ENCODE measurements at regions not wholly inside any gene's neighbourhood (a gene's known extent, or its start where the extent isn't known, plus 50 kb on each side); places are given as distances from the start of the nearest gene placed in this dataset.
A peak's percentile ranks its signal among the peaks of the same experiment; 100 is the strongest.
"Not testable (repeated sequence)": the region's sequence is repeated elsewhere in the genome, so short reads cannot be mapped to it uniquely, and the experiment has no call there.

- Histone ChIP-seq H3K4me3 (no peak overlapping the region), H3K4me1 (peaks cover 0 to 14% (median 5%) of the 10 kb centered on the region in 4 donors), H3K36me3 (no peaks in the 10 kb centered on the region), H3K9me3 (no peaks in the 10 kb centered on the region), H3K27me3 (no peaks in the 10 kb centered on the region), H3K27ac (no peak overlapping the region)
- DNase-seq = no peak
- intact Hi-C loops (cut with DNase I; ENCODE audit: low total_unique reads) = no loop called here
- TF ChIP-seq, protein P1, sequence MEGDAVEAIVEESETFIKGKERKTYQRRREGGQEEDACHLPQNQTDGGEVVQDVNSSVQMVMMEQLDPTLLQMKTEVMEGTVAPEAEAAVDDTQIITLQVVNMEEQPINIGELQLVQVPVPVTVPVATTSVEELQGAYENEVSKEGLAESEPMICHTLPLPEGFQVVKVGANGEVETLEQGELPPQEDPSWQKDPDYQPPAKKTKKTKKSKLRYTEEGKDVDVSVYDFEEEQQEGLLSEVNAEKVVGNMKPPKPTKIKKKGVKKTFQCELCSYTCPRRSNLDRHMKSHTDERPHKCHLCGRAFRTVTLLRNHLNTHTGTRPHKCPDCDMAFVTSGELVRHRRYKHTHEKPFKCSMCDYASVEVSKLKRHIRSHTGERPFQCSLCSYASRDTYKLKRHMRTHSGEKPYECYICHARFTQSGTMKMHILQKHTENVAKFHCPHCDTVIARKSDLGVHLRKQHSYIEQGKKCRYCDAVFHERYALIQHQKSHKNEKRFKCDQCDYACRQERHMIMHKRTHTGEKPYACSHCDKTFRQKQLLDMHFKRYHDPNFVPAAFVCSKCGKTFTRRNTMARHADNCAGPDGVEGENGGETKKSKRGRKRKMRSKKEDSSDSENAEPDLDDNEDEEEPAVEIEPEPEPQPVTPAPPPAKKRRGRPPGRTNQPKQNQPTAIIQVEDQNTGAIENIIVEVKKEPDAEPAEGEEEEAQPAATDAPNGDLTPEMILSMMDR (IDR thresholded peaks at IDR 0.05) = no peak
These were observed 135.8 kb upstream of the ANKRD28 start for GRCh38 chr3:15933439-15934139.

GRCh38 chr3:15934389-15935195 is 136.8 kb upstream of the ANKRD28 start:
- H3K27ac ChIP-seq = no peak overlapping the region
- peaks cover 0 to 14% (median 5%) of the 10 kb centered on the region in 4 donors for H3K4me1 ChIP-seq
- H3K4me3 ChIP-seq = no peak overlapping the region
- H3K27me3 ChIP-seq = no peaks in the 10 kb centered on the region
- intact Hi-C loops (cut with DNase I; ENCODE audit: low total_unique reads) = no loop called here
- TF ChIP-seq, protein P1 (IDR thresholded peaks at IDR 0.05) = no peak
- no peaks in the 10 kb centered on the region for H3K36me3 ChIP-seq
- H3K9me3 ChIP-seq = no peaks in the 10 kb centered on the region
- DNase-seq = peak in 1 of 2 donors; percentile 36

GRCh38 chr3:15936312-15936711 is 138.5 kb upstream of the ANKRD28 start:
- no peak for DNase-seq
- TF ChIP-seq, protein P1 (IDR thresholded peaks at IDR 0.05) = no peak
- Histone ChIP-seq H3K4me3 (no peak overlapping the region), H3K4me1 (peaks cover 0 to 14% (median 5%) of the 10 kb centered on the region in 4 donors), H3K27me3 (no peaks in the 10 kb centered on the region), H3K9me3 (no peaks in the 10 kb centered on the region), H3K36me3 (no peaks in the 10 kb centered on the region), H3K27ac (no peak overlapping the region)
- intact Hi-C loops (cut with DNase I; ENCODE audit: low total_unique reads) = no loop called here

- Histone ChIP-seq H3K4me3 (no peak overlapping the region), H3K4me1 (peaks cover 0 to 7% (median 2%) of the 10 kb centered on the region in 4 donors), H3K9me3 (no peaks in the 10 kb centered on the region), H3K27me3 (no peaks in the 10 kb centered on the region), H3K27ac (no peak overlapping the region), H3K36me3 (no peaks in the 10 kb centered on the region)
- TF ChIP-seq, protein P1 (IDR thresholded peaks at IDR 0.05) = no peak
- intact Hi-C loops (cut with DNase I; ENCODE audit: low total_unique reads) = no loop called here
- DNase-seq = no peak
These were observed 142.9 kb upstream of the ANKRD28 start for GRCh38 chr3:15940641-15941040.

DNA sequence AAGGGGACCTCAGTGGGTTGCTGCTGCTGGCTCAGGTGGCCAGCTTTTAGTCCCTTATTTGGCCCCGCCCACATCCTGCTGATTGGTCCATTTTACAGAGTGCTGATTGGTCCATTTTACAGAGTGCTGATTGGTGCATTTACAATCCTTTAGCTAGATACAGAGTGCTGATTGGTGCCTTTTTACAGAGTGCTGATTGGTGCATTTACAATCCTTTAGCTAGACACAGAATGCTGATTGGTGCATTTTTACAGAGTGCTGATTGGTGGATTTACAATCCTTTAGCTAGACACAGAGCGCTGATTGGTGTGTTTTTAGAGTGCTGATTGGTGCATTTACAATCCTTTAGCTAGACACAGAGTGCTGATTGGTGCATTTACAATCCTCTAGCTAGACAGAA is 143.7 kb upstream of the ANKRD28 start:
- H3K27ac ChIP-seq; DNase-seq; H3K4me1 ChIP-seq; H3K9me3 ChIP-seq; intact Hi-C loops (cut with DNase I; ENCODE audit: low total_unique reads); H3K27me3 ChIP-seq; H3K36me3 ChIP-seq; H3K4me3 ChIP-seq: not testable (repeated sequence)

GRCh38 chr3:15941958-15942357 is 144.2 kb upstream of the ANKRD28 start:
- TF ChIP-seq, protein P1 (IDR thresholded peaks at IDR 0.05) = no peak
- Histone ChIP-seq H3K9me3 (no peaks in the 10 kb centered on the region), H3K27ac (no peak overlapping the region), H3K4me1 (no peaks in the 10 kb centered on the region), H3K36me3 (no peaks in the 10 kb centered on the region), H3K27me3 (no peaks in the 10 kb centered on the region), H3K4me3 (no peak overlapping the region)
- DNase-seq = no peak
- intact Hi-C loops (cut with DNase I; ENCODE audit: low total_unique reads) = no loop called here
